ENCODE measurements at regions not wholly inside any gene's neighbourhood (a gene's known extent, or its start where the extent isn't known, plus 50 kb on each side); places are given as distances from the start of the nearest gene placed in this dataset.
"Not testable (repeated sequence)": the region's sequence is repeated elsewhere in the genome, so short reads cannot be mapped to it uniquely, and the experiment has no call there.

DNA sequence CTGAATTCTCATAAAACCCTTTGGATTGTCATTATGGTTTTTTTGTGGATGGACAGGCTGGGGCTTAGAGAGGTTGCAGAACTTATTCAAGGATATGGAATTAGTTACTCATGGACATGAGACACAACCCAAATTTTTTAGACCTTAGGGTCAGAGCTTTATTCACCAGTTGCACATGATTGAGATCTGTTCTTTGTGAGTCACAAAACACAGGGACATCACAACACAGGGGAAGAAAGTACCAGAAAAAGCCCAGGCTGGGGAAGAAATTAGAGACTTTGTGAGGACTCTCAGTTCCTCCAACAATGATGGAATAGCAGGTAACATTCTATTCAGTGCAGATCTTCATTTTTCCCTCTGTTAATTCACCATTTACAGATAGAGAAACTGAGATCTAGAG is 602.4 kb upstream of the CPEB2 start:
- no peak for DNase-seq

DNA sequence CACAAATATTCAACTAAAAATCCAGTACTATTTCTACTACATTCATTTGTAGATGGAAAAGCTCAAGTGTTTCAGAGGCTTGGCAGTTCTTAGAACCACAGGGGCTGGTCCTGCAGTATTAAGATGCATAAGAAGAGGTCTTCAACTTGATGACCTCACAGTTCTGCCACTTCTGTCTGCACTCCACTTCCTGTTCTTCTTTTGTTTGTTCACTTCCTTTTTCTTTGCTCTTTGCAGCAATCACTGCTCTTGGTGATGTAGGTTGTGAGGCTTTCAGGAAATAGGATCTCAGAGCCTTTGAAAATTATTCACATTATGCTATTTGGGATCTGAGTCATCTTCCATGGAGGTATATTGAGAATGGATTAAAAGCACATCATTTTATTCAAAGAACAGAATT is 602.0 kb upstream of the CPEB2 start:
- DNase-seq = no peak

DNA sequence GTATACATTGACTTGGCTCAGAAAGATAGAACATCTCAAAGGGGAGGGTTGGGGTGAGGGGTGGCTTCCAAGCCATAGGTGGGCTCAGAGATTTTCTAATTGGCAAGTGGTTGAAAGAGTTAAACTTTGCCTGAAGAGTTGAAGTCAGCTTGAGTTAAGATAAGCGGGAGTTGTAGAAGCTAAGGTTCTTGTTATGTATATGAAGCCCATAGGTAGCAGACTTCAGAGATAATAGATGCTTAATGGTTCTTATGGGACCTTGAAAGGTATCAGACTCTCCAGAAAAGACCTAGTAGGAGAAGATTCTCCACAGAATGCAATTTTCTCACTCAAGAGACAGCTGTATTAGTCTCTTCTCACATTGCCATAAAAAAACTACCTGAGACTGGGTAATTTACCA is 599.1 kb upstream of the CPEB2 start:
- DNase-seq = no peak

DNA sequence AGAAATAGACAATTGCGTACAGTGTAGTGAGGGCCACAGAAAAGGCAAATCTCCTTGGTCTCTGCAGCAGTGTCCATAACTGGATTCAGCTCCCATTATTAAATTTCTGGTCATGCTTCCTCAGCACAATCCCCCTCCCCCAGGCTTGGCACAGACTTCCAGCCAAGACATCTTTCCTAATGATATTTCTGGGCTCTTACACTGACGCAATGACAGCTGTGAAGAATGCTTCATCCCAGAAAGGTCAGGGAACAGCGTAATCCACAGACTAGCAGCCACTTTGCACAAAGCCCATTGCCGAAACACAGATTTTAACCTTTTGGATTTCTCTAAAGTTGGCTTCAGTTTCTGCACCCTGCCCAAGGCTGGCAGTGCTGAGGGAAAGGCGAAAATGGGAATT is 597.6 kb upstream of the CPEB2 start:
- DNase-seq = no peak

DNA sequence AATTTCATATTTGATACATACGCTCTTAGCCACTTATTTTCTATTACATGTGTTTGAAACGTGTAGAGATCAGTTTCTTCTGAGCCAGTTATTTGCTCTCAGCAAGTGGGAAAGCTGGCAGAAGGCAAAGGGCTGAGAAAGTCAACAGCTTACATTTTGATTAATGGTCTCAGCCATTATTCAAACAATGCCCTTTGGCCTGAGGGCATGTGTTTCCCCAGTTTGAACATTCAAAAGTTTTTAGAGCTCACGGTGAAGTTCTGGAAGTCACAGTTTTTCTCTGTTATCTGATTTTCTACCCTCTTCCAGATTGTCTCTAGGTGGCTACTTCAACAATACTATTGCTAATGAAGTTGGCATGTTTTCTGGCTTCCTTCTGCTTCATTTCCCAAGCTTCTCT is 591.8 kb upstream of the CPEB2 start:
- DNase-seq = no peak

DNA sequence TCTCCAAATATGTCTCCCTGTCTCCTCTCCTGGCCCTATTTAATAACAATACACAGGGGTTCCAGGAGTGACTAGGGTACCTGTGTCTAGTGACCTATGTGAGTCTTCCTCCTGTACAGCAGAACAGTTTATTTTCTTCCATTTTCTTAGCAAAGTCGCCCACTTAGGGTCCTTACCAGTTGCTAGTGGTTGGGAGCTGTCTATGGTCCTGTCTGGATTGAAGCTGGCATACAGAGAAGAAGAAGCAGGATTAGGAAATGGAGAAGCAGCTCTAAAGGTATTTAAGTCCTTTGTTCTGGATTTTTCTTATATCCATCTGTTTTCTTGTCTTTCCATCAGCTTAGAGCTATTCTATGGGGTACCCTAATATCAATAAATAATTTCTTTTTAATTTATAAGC is 587.1 kb upstream of the CPEB2 start:
- DNase-seq = no peak

DNA sequence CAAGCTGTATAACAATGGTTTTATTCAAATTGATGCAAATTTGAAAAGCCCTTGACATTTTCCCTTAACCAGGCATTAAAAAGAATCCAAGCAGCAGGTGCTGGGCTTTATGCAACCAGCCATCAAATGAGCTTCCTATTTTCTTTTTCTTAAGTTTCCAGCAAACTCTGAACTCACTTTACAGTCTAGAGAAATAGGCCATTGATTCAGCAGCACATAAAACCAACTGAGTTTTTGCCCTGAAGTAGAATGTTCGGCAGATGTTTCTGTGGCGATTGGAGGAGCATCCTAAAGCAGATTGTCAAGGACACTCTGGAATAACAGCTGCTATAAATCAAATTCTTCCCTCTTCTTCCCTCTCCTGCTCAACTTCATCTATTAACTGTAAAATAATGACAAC is 582.8 kb upstream of the CPEB2 start:
- no peak for DNase-seq

DNA sequence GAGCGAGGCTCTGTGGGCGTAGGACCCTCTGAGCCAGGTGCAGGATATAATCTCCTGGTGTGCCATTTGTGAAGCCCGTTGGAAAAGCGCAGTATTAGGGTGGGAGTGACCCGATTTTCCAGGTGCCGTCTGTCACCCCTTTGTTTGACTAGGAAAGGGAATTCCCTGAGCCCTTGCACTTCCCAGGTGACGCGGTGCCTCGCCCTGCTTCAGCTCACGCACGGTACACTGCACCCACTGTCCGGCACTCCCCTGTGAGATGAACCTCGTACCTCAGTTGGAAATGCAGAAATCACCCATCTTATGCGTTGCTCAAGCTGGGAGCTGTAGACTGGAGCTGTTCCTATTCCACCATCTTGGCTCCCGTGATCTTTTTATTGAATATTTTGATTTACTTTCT is 576.0 kb upstream of the CPEB2 start:
- DNase-seq = not testable (repeated sequence)

DNA sequence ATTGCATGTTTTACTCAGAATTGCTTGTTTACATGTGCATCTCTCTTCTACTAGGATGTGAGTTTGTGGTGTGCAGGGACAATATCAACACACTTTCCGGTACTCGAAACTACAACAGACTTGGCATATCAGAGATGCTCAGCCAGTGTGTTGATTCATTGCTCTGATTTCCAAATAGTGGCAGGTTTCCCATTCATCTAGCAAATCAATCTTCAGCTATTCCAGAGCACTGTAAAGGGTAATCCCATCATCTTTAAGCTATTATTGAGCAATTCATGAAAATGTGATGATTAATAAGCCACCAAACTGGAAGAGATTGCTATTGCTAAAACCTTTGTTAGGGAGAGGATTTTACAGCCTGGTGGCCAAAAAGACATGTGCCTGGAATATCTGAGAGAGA is 574.2 kb upstream of the CPEB2 start:
- DNase-seq = no peak

DNA sequence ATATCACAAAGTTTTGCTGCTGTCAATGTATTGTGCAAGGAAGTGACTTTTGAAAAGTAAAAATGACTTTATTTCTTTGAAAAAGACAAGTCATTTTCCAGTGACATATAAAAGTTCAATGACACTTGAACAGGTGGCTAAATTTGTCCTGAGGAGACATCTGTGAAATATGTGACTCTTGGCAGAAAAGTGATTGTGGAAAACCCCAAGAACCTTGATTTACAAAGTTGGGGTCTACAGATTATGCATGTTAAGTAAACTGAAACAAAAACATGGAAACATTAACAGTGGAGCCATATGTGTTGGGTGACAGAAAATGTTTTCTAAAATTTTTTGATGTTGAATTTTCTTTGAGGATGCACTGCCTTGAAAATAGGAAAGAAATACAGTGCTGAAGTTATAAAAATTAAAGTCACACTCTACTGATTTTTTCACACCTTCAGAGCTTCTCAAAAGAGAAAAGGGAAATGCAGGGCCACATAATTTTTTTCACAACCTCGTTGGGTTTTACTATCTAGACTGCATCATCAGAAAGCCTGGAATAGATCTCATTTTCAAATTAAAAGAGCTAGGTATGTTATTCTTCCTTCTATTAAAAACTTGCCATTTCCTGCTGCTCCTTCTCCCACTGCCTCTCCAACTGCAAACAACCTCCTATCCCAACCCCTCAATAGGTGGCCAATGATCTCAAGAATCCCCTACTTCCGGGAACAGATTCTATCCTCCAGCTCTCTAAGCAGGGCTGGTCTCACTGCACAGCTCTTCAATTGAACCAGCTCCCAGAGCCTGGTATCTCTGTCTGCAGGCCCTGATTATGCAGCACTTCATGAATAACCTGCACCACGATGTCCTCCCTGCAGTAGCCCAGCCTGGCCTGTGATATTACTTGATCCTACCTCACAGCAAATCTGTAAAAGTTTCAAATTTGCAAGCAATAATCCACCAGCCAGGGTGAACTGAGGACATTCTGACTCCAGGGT is 570.8 kb upstream of the CPEB2 start:
- no peak for DNase-seq

DNA sequence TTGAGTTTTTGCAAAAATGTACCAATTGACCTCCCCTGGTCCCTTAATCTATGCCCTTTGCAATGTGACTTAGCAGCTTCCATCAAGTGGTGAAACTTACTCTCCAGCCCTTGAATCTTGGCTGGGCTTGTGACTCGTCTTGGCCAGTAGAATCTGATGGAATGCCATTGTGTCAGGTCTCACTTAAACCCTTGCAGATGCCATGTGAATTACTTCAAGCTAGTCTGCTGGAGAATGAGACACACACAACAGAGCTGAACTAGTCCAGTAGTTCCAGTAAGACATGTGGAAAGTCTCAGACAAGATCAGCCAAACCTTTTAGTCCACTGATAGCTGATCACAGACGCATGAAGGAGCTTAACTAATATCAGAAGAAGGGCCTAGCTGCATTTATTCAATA is 567.8 kb upstream of the CPEB2 start:
- DNase-seq = no peak

DNA sequence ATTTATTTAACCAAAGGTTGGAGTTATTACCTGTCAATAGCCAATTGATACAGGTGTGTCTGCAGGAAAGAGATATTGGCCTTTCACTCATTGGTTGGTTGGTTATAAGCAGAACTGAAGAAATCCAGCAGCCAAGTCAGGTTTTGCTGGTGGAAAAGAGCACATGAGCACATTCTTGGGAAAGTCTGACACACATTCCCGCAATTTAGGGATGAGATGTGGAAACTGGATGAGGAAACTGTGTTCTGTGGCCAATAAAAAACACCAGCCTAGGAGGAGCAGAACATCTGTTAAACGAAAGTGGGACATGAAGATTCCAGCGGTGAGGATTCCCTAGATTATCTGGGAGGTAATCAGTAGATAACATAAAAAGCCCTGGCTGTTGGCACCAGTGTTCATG is 567.4 kb upstream of the CPEB2 start:
- DNase-seq = no peak

DNA sequence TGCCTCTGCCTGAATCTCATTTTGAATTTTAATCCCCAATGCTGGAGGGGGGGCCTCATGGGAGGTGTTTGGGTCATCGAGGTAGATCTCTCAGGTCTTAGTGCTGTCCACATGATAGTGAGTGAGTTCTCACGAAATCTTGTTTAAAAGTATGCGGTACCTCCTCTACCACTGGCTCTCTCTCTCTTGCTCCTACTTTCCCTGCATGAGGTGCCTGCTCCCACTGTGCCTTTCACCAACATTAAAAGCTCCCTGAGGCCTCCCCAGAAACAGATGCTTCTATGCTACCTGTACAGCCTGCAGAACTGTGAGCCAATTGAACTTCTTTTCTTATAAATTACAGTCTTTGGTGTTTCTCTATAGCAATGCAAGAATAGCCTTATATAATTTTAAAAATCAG is 560.7 kb upstream of the CPEB2 start:
- no peak for DNase-seq

DNA sequence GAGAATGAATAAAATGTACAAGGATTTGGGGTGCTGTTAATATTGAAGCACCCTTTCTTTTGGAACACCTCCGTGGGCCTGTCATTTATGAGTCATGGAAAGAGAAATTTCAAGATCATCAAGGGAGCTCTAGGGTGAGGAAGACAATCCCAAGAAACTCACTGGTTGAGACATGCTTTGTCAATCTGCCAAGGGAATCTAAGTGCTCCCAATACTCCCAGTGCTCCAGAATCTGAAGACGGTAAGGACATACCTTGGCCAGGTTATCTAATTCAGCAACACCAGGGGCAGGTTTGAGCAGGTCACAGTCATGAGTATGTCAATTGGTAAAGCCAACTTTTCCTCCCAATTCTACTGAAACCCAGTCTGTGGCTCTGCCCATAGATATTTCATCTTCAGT is 556.4 kb upstream of the CPEB2 start:
- DNase-seq = no peak

DNA sequence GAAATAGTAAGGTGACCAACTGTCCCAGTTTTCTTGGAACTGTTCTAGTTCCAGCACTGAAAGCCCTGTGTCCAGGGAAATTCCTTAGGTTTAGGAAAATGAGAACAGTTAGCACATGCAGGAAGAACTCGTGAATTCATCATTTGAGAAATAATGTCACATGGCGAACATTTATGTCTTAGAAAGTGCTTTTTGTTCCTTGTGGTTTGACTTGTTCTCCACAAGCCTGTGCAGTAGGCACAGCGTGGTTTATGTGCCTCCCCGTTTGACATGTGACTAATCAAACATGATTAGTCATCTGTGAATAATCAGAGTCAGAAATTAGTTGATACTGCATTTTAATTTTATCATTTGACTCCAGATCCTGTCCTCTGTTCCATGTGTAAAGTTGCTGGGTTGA is 556.0 kb upstream of the CPEB2 start:
- no peak for DNase-seq

DNA sequence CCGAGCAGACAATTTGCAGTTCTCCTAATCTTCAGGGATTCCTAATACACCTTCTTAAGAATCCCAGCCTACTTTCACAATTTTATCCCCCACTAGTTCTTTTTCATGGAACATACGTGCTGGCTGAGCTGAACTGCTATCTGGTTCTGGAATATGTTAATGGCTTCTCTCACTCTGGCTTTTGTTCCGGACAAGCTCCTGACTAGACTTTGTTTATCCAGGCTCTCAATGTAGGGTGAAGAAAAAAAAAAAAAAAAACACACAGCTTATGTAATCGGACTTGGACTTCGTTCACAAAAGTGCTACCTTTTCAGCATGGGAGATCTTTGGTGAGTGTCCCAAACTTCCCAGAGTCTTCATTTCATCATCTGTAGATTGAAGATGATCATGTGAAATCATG is 555.4 kb upstream of the CPEB2 start:
- no peak for DNase-seq

DNA sequence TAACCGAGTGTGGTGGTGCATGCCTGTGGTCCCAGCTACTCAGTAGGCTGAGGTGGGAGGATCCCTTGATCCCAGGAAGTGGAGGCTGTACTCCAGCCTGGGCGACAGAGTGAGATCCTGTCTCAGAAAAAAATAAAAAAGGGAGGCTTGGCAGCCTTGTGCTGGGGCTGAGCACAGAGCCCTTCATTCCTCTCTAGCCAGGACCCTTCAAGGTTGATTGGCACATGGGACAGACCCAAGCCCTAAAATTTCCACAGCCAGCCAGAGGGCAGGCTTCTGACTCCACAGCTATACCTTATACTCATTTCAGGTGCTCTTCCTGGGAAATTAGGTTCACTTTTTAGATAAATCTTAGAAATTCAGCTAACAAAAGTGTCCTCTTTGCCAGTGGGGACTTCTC is 553.0 kb upstream of the CPEB2 start:
- DNase-seq = no peak

DNA sequence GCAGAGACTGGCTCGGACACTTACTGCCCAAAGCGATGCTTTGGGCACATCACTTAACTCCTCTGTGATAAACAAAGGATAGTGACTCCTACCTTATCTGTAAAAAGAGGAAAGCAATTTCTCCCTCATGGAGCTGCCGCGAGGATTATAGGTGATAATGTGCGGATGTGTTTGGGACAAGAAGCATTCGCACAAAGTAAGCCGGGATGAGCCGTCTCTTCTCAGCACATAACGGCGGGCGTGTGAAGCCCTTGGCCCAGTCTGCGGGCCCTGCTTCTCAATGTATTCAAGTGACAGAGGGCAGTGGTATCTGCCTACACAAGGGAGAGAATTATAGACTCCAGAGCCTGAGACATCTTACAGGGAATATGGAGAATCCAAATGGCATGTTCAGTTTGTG is 550.3 kb upstream of the CPEB2 start:
- no peak for DNase-seq

DNA sequence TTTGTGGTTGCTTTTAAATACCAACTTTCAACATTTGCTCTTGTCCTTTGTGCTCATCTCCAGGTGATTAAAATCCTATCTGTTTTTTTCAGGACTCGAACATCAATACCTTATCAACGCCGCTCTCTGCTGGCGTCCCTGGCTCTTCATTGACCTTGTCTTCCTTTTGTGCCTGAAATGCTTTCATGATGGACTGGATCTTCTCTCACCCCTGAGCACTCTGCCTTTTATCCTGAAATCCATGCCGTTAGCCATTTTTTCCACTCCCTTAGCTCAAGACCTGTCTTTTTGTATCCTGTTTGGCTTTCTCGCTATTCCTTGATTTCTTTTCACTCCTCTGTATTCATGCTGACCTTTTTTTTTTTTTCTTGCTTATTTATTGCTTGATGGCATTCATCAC is 549.5 kb upstream of the CPEB2 start:
- no peak for DNase-seq

DNA sequence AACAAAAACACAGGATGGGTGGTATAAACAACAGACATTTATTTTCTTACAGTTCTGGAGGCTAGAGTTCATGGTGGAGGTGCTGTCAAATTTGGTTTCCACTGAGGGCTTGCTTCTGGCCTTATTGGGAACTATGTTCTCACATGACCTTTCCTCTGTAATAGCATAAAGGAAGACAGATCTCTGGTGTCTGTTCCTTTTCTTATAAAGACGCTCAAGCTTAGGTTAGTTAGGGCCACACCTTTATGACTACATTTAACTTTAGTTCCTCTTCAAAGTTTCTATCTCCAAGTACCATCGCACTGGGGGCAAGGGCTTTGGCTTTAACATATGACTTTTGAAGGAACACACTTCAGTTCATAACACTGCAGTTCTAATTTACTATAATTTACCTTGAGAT is 543.8 kb upstream of the CPEB2 start:
- DNase-seq = no peak

DNA sequence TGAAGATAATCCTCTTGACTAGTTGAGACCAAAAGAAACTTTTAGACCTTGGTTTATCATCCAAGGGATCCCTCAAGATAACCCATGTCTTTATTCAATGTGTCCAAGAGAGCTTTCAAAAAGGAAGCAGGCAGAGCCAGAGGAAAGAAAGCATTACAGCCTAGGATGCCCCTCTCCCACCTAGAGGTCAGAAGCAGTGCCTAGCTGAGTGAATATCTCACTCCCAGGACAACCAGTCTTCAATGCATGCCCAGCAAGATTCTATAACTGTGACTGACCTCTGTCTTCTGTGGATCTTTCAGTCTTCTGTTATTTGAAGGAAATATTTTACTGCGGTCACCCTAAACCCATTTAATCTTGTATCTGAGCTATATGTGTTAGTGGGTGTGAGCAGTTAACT is 537.2 kb upstream of the CPEB2 start:
- no peak for DNase-seq

DNA sequence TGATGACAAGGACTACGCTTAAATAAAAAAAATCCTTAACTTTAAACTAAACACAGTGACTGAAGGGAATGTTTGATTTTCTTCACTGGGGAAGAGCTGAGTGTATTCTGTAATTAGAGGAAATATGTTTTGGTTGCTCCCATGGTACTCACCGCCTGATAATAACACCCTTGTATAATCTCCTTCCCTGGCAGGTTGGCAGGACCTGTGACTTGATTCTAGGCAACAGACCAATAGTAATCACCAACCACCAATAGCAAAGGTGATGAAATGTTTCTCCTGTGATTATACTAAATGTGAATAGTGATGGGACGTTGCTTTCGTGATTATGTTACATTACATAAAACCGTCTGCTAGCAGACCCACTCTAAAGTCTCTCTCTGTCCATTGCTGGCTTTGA is 536.8 kb upstream of the CPEB2 start:
- no peak for DNase-seq

DNA sequence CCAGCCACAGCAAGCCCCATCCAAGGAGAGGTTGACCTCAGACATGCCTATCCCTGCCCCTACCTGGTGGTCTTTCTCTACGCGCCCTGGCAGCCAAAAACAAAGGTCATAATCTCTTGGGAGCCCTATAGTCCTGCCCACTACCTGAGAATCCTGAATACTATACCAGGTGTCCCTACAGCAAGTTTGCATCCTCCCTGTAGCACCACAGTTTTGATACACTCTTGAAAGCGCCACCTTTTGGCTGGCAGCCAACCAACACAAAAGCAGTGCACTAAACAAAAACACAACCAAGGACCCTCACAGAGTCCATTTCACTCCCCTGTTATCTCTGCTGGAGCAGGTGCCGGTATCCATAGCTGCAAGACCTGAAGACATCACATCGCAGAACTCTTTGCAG is 523.8 kb upstream of the CPEB2 start:
- DNase-seq = no peak

DNA sequence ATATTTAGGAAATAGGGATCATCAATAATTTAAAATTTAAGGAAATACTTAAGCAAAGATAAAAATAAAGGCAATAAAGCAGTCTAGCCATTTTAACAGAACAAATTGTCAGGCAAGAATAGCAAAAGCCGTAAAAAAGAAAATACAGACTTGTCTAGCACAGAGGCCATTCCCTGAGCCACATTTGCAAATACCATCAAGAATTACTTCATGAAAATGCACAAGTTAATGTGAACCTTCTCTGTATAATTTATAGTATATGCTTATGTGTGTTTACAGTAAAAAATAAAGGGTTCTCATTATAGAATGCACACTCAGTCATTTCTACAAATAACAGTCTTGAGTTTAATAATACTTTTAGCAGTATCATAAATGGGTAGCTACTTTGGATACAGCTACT is 505.9 kb upstream of the CPEB2 start:
- no peak for DNase-seq

DNA sequence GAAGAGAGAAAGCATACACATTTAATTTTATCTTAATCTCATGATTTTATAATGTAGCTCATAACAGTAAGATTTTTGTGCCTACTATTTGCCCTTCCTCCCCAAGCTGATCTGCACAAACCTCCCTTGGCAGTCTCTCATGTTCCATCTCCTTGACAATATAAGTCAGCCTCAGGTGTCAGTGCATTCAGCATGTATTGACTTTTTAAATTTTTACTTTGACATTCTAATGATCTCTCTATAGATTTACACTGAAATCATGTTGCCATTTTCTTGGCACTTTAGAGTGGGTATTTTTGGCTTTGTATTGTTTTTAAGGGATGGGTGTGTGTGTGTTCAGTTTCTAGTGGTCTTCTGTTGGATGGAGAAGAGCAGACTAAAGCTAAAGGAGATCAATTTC is 505.3 kb upstream of the CPEB2 start:
- no peak for DNase-seq
